Stomach smooth muscle (tissue), 2 donors: ENCODE measurements at regions not wholly inside any gene's neighbourhood (a gene's known extent, or its start where the extent isn't known, plus 50 kb on each side); places are given as distances from the start of the nearest gene placed in this dataset.

Experiments used
- H3K27ac ChIP-seq: one replicate; pipeline ENCODE4 v1.7.0; 2013; ENCODE audit warnings: mild to moderate bottlenecking, low read length, inconsistent platforms
- H3K27me3 ChIP-seq, 2 donors: one replicate each; pipeline ENCODE4 v1.7.0; 2013; ENCODE audit warnings: low read length in 2 of 2; ENCODE audit not compliant: insufficient read depth in 2 of 2, control insufficient read depth in 1 of 2
- H3K36me3 ChIP-seq, 2 donors: one replicate each; pipeline ENCODE4 v1.7.0; 2013; ENCODE audit warnings: low read length in 2 of 2; ENCODE audit not compliant: control insufficient read depth in 2 of 2, insufficient read depth in 2 of 2
- H3K4me1 ChIP-seq: one replicate; pipeline ENCODE4 v1.7.0; 2013; ENCODE audit warnings: low read length; ENCODE audit not compliant: control insufficient read depth, insufficient read depth
- H3K4me3 ChIP-seq, 2 donors: one replicate each; pipeline ENCODE4 v1.7.0; 2013; ENCODE audit warnings: low read length in 2 of 2
- H3K9ac ChIP-seq, 2 donors: one replicate each; pipeline ENCODE4 v1.7.0; 2013; ENCODE audit warnings: low read length in 2 of 2, mild to moderate bottlenecking in 1 of 2
- H3K9me3 ChIP-seq, 2 donors: one replicate each; pipeline ENCODE4 v1.7.0; 2013; ENCODE audit warnings: low read length in 2 of 2; ENCODE audit not compliant: control insufficient read depth in 2 of 2
- donor health status: healthy.
- donor health status: Pancreatic carcinoma.

- Histone ChIP-seq H3K36me3 (no peaks in the 10 kb centered on the region), H3K9ac (no peak overlapping the region), H3K4me3 (no peak overlapping the region), H3K9me3 (no peaks in the 10 kb centered on the region), H3K27me3 (peaks cover 0 to 4% of the 10 kb centered on the region in 2 donors), H3K27ac (no peak overlapping the region), H3K4me1 (no peaks in the 10 kb centered on the region)
These were observed 301.6 kb downstream of the SMAD2 start for GRCh38 chr18:47628893-47629292.

- Histone ChIP-seq H3K9me3 (no peaks in the 10 kb centered on the region), H3K27ac (no peak overlapping the region), H3K36me3 (no peaks in the 10 kb centered on the region), H3K27me3 (peaks cover 0 to 4% of the 10 kb centered on the region in 2 donors), H3K4me3 (no peak overlapping the region), H3K4me1 (no peaks in the 10 kb centered on the region), H3K9ac (no peak overlapping the region)
These were observed 302.1 kb downstream of the SMAD2 start for GRCh38 chr18:47628240-47628781.

- no peaks in the 10 kb centered on the region for H3K9me3 ChIP-seq
- no peaks in the 10 kb centered on the region for H3K36me3 ChIP-seq
- H3K4me1 ChIP-seq: no peaks in the 10 kb centered on the region
- no peak overlapping the region for H3K9ac ChIP-seq
- H3K4me3 ChIP-seq: no peak overlapping the region
- H3K27ac ChIP-seq: no peak overlapping the region
- peaks cover 0 to 4% of the 10 kb centered on the region in 2 donors for H3K27me3 ChIP-seq
These were observed 303.4 kb downstream of the SMAD2 start for GRCh38 chr18:47627030-47627429.

- H3K36me3 ChIP-seq: no peaks in the 10 kb centered on the region
- no peak overlapping the region for H3K9ac ChIP-seq
- H3K4me3 ChIP-seq: no peak overlapping the region
- no peaks in the 10 kb centered on the region for H3K4me1 ChIP-seq
- H3K27me3 ChIP-seq: no peaks in the 10 kb centered on the region
- H3K9me3 ChIP-seq: peaks cover 0 to 3% of the 10 kb centered on the region in 2 donors
- no peak overlapping the region for H3K27ac ChIP-seq
These were observed 310.5 kb downstream of the SMAD2 start for GRCh38 chr18:47619771-47620448.

GRCh38 chr18:47618758-47619157 is 311.7 kb downstream of the SMAD2 start:
- H3K36me3 ChIP-seq: no peaks in the 10 kb centered on the region
- peaks cover 0 to 3% of the 10 kb centered on the region in 2 donors for H3K9me3 ChIP-seq
- H3K27me3 ChIP-seq: no peaks in the 10 kb centered on the region
- no peak overlapping the region for H3K9ac ChIP-seq
- H3K4me1 ChIP-seq: no peaks in the 10 kb centered on the region
- H3K27ac ChIP-seq: no peak overlapping the region
- H3K4me3 ChIP-seq: no peak overlapping the region

GRCh38 chr18:47615043-47615442 is 315.4 kb downstream of the SMAD2 start:
- no peaks in the 10 kb centered on the region for H3K27me3 ChIP-seq
- no peak overlapping the region for H3K27ac ChIP-seq
- H3K9ac ChIP-seq: no peak overlapping the region
- no peaks in the 10 kb centered on the region for H3K4me1 ChIP-seq
- H3K36me3 ChIP-seq: no peaks in the 10 kb centered on the region
- peaks cover 0 to 2% of the 10 kb centered on the region in 2 donors for H3K9me3 ChIP-seq
- H3K4me3 ChIP-seq: no peak overlapping the region

GRCh38 chr18:47613929-47614328 is 316.5 kb downstream of the SMAD2 start:
- H3K27ac ChIP-seq: no peak overlapping the region
- H3K36me3 ChIP-seq: no peaks in the 10 kb centered on the region
- H3K27me3 ChIP-seq: no peaks in the 10 kb centered on the region
- no peaks in the 10 kb centered on the region for H3K4me1 ChIP-seq
- peaks cover 0 to 5% of the 10 kb centered on the region in 2 donors for H3K9me3 ChIP-seq
- no peak overlapping the region for H3K9ac ChIP-seq
- no peak overlapping the region for H3K4me3 ChIP-seq

GRCh38 chr18:47611649-47612048 is 318.8 kb downstream of the SMAD2 start:
- Histone ChIP-seq H3K9ac (no peak overlapping the region), H3K4me1 (no peaks in the 10 kb centered on the region), H3K27ac (no peak overlapping the region), H3K9me3 (peaks cover 0 to 5% of the 10 kb centered on the region in 2 donors), H3K36me3 (no peaks in the 10 kb centered on the region), H3K4me3 (no peak overlapping the region), H3K27me3 (no peaks in the 10 kb centered on the region)

GRCh38 chr18:47606526-47606925 is 323.9 kb downstream of the SMAD2 start:
- Histone ChIP-seq H3K4me1 (no peaks in the 10 kb centered on the region), H3K27me3 (no peaks in the 10 kb centered on the region), H3K36me3 (no peaks in the 10 kb centered on the region), H3K9ac (no peak overlapping the region), H3K9me3 (peaks cover 0 to 5% of the 10 kb centered on the region in 2 donors), H3K27ac (no peak overlapping the region), H3K4me3 (no peak overlapping the region)

GRCh38 chr18:47605093-47605492 is 325.4 kb downstream of the SMAD2 start:
- H3K9me3 ChIP-seq: peaks cover 0 to 3% of the 10 kb centered on the region in 2 donors
- no peaks in the 10 kb centered on the region for H3K4me1 ChIP-seq
- no peak overlapping the region for H3K27ac ChIP-seq
- H3K9ac ChIP-seq: no peak overlapping the region
- no peaks in the 10 kb centered on the region for H3K27me3 ChIP-seq
- H3K36me3 ChIP-seq: no peaks in the 10 kb centered on the region
- no peak overlapping the region for H3K4me3 ChIP-seq

GRCh38 chr18:47604021-47604420 is 326.4 kb downstream of the SMAD2 start:
- H3K27ac ChIP-seq: no peak overlapping the region
- peaks cover 0 to under 1% of the 10 kb centered on the region in 2 donors for H3K9me3 ChIP-seq
- H3K9ac ChIP-seq: no peak overlapping the region
- H3K4me3 ChIP-seq: no peak overlapping the region
- no peaks in the 10 kb centered on the region for H3K36me3 ChIP-seq
- no peaks in the 10 kb centered on the region for H3K27me3 ChIP-seq
- H3K4me1 ChIP-seq: no peaks in the 10 kb centered on the region
